ENCODE measurements at regions not wholly inside any gene's neighbourhood (a gene's known extent, or its start where the extent isn't known, plus 50 kb on each side); places are given as distances from the start of the nearest gene placed in this dataset.

DNA sequence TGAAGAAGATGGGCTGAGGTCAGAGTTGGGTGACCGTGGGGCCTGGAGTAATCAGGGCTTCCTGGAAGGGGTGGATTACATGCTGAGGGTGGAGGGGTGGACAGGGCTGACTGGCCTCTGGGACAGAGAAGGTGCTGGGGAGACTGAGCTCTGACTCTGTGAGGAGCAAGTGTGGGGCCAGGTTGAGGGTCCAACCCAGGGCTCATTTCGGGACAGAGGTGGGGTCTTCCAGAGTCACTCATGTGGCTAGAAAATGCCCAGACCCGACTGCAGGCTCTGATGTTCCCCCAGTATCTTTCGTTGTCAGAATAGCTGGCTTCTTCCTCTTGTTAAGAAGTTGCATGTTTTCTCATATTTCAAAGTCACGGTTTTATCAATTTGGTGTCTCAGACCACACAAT, 311.8 kb downstream of the PTPRU start:
- no peak for TF ChIP-seq ESRRG (CRISPR knock-in tag; IDR thresholded peaks at IDR 0.05)
- no peak for TF ChIP-seq ZFP3 (CRISPR knock-in tag; IDR thresholded peaks at IDR 0.05)
- TF ChIP-seq, protein P1, sequence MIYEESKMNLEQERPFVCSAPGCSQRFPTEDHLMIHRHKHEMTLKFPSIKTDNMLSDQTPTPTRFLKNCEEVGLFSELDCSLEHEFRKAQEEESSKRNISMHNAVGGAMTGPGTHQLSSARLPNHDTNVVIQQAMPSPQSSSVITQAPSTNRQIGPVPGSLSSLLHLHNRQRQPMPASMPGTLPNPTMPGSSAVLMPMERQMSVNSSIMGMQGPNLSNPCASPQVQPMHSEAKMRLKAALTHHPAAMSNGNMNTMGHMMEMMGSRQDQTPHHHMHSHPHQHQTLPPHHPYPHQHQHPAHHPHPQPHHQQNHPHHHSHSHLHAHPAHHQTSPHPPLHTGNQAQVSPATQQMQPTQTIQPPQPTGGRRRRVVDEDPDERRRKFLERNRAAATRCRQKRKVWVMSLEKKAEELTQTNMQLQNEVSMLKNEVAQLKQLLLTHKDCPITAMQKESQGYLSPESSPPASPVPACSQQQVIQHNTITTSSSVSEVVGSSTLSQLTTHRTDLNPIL (CRISPR knock-in tag; IDR thresholded peaks at IDR 0.05; ENCODE audit: low read depth), result no peak
- no peak for TF ChIP-seq ARNTL (CRISPR knock-in tag; IDR thresholded peaks at IDR 0.05; ENCODE audit: borderline replicate concordance, low read depth)
- no peak for TF ChIP-seq ZNF565 (CRISPR knock-in tag; conservative IDR thresholded peaks at IDR 0.05; ENCODE audit: low read depth)
- TF ChIP-seq, protein P2, sequence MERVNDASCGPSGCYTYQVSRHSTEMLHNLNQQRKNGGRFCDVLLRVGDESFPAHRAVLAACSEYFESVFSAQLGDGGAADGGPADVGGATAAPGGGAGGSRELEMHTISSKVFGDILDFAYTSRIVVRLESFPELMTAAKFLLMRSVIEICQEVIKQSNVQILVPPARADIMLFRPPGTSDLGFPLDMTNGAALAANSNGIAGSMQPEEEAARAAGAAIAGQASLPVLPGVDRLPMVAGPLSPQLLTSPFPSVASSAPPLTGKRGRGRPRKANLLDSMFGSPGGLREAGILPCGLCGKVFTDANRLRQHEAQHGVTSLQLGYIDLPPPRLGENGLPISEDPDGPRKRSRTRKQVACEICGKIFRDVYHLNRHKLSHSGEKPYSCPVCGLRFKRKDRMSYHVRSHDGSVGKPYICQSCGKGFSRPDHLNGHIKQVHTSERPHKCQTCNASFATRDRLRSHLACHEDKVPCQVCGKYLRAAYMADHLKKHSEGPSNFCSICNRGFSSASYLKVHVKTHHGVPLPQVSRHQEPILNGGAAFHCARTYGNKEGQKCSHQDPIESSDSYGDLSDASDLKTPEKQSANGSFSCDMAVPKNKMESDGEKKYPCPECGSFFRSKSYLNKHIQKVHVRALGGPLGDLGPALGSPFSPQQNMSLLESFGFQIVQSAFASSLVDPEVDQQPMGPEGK (CRISPR knock-in tag; IDR thresholded peaks at IDR 0.05; ENCODE audit: borderline replicate concordance), result no peak
